ENCODE measurements at regions not wholly inside any gene's neighbourhood (a gene's known extent, or its start where the extent isn't known, plus 50 kb on each side); places are given as distances from the start of the nearest gene placed in this dataset.

DNA sequence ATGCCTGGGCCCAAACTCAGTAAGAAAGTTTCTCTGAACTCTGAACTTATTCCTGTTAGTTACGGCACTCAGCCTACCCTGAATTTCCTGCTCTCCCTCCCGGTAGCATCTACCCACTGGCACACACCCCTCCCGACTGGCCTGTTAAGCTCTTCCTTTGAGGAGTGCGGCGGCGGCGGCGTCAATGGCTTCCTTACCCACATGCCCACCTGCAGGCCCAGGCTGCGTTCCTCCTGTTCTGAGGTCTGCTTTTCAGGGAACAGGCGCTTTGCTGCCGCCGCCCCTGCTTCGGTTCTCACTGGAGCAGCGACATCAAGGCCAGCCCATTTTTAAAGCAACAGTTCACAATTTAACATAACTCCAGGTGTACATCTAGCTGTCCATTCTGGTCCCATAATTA lies 432.4 kb downstream of the DCDC2C start:
- no peak for DNase-seq (ENCODE audit: low read depth, low spot score)
- TF ChIP-seq, protein P1, sequence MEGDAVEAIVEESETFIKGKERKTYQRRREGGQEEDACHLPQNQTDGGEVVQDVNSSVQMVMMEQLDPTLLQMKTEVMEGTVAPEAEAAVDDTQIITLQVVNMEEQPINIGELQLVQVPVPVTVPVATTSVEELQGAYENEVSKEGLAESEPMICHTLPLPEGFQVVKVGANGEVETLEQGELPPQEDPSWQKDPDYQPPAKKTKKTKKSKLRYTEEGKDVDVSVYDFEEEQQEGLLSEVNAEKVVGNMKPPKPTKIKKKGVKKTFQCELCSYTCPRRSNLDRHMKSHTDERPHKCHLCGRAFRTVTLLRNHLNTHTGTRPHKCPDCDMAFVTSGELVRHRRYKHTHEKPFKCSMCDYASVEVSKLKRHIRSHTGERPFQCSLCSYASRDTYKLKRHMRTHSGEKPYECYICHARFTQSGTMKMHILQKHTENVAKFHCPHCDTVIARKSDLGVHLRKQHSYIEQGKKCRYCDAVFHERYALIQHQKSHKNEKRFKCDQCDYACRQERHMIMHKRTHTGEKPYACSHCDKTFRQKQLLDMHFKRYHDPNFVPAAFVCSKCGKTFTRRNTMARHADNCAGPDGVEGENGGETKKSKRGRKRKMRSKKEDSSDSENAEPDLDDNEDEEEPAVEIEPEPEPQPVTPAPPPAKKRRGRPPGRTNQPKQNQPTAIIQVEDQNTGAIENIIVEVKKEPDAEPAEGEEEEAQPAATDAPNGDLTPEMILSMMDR (IDR thresholded peaks at IDR 0.05; ENCODE audit: low read depth, low read length): no peak
- in situ Hi-C loops (cut with HindIII; ENCODE audit: low sequenced_read_pairs): no loop called here
- H3K4me3 ChIP-seq (ENCODE audit: low read depth, low read length): no peak overlapping the region

DNA sequence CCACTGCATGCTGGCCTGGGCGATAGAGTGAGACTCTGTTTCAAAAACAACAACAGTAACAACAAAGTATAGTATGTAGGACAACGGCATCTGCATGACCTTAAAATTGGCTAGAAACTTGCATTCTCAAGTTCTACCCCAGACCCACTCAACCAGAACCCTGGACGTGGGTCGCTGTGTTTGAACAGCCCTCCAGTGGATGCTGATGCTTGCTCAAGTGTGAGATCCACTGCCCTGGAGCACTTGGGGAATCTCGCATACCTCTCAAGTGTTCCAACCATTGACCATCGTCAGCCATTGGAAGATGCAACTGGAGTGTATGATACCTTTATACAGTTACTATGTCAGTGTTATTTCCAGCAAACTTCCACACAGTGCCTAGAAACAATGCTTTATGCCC lies 435.9 kb downstream of the DCDC2C start:
- no peak for DNase-seq (ENCODE audit: low read depth, low spot score)
- no peak overlapping the region for H3K4me3 ChIP-seq (ENCODE audit: low read depth, low read length)
- in situ Hi-C loops (cut with HindIII; ENCODE audit: low sequenced_read_pairs): no loop called here
- TF ChIP-seq, protein P1 (IDR thresholded peaks at IDR 0.05; ENCODE audit: low read depth, low read length): no peak

DNA sequence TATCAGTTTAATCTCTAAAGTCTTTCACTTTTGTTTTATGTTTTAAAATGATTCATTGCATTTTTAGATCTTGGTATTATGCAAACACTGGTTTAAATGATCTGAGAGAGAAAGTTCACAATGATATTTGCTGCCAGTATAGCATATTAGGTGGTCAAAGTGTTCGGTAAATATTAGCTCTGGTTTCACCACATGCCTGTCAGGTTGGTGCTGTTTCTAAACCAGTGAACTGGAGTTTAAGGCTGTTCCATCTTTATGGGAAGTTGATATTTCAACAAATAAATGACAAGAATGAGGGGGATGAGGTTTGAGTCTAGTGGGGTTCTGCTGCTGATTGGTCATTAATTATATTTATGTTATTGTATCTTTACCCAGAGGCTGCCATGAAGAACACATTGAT lies 436.4 kb downstream of the DCDC2C start:
- H3K4me3 ChIP-seq (ENCODE audit: low read depth, low read length): no peak overlapping the region
- in situ Hi-C loops (cut with HindIII; ENCODE audit: low sequenced_read_pairs): no loop called here
- TF ChIP-seq, protein P1 (IDR thresholded peaks at IDR 0.05; ENCODE audit: low read depth, low read length): no peak
- no peak for DNase-seq (ENCODE audit: low read depth, low spot score)

DNA sequence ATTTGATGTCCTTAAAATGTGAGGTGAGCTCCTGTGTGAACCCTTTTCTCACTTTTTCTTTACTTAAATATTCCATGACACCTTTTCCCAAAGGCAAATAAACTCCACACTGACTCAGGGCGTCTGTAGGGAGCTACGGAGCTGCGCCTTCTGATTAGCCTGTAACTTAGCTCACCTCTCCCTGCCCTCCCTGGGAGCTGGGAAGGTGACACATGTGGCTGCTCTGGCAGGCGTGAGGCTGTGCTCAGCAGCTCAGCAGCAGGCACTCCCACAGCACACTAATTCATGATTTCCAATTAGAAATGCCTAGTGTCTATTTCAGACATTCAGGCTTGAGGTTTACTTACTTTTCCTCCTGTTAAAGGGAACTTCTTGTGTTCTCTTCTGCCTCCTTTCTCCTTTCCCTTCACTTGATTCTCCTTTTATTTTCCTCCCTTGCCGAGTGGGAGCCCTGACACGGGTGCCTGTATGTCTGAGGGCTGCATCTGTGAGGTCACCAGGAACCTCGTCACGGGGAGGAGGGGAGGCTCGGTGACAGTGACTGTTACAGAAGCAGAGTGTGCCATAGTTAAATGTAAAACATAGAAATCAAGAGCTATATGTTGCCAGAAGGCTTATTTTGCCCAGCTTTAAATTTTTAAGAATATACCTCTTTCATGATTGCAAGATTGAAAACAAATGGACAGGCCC lies 437.1 kb downstream of the DCDC2C start:
- in situ Hi-C loops (cut with HindIII; ENCODE audit: low sequenced_read_pairs): no loop called here
- H3K4me3 ChIP-seq (ENCODE audit: low read depth, low read length): no peak overlapping the region
- TF ChIP-seq, protein P1 (IDR thresholded peaks at IDR 0.05; ENCODE audit: low read depth, low read length): no peak
- no peak for DNase-seq (ENCODE audit: low read depth, low spot score)

DNA sequence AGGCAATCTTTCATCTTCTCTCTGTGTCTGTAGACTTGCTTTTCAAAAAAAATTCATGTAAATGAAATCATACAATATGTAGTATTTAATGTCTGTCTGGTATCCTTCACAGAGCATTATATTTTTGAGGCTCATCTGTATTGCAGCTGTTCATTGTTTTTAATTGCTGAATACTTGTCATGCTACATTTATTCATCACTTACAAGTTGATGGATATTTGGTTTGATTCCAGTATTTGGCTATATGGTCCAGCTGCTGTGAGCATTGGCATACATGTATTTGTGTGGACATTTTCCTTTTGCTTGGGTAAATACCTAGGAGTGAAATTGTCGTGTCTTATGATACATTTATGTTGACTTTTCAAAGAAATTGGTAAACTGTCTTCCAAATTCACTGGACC lies 441.4 kb downstream of the DCDC2C start:
- in situ Hi-C loops (cut with HindIII; ENCODE audit: low sequenced_read_pairs): no loop called here
- TF ChIP-seq, protein P1 (IDR thresholded peaks at IDR 0.05; ENCODE audit: low read depth, low read length): no peak
- H3K4me3 ChIP-seq (ENCODE audit: low read depth, low read length): no peak overlapping the region
- no peak for DNase-seq (ENCODE audit: low read depth, low spot score)

DNA sequence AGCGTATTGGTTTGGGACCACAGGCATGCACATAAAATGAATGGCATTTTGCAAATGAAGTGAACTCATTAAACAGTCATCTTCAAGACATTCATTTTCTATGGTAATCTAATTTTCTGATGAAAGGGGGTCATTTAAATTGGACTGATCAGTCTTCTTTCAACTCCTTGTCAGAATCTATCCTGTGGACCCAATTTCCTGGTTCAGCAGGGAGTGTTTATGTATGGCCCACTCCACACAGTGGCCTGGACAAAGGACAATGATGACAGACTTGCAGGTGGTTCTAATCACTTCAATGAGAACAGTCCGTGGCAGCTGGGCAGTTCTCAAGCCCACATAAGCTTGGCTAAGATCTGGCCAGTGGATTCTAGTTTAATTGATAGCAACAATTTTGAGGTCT lies 448.1 kb downstream of the DCDC2C start:
- no peak overlapping the region for H3K4me3 ChIP-seq (ENCODE audit: low read depth, low read length)
- in situ Hi-C loops (cut with HindIII; ENCODE audit: low sequenced_read_pairs): no loop called here
- no peak for DNase-seq (ENCODE audit: low read depth, low spot score)
- TF ChIP-seq, protein P1 (IDR thresholded peaks at IDR 0.05; ENCODE audit: low read depth, low read length): no peak
